GM19035 (cell line): ENCODE measurements at regions not wholly inside any gene's neighbourhood (a gene's known extent, or its start where the extent isn't known, plus 50 kb on each side); places are given as distances from the start of the nearest gene placed in this dataset.

Experiments used
- ATAC-seq: cut with Tn5 transposase; IDR thresholded peaks from one replicate; pipeline ENCODE4 v1.9.1; 2021; ENCODE audit not compliant: unreplicated experiment

GRCh38 chr13:61040181-61040580 is 375.5 kb downstream of the PCDH20 start:
- no peak for ATAC-seq

- ATAC-seq: no peak
Observed at GRCh38 chr13:61039302-61039701, 376.3 kb downstream of the PCDH20 start.

- ATAC-seq: no peak
Observed at GRCh38 chr13:61036715-61037114, 378.9 kb downstream of the PCDH20 start.

- ATAC-seq: no peak
Observed at GRCh38 chr13:61030445-61030844, 385.2 kb downstream of the PCDH20 start.

- ATAC-seq: no peak
Observed at GRCh38 chr13:61029064-61029463, 386.6 kb downstream of the PCDH20 start.

GRCh38 chr13:61024046-61024445 is 391.6 kb downstream of the PCDH20 start:
- ATAC-seq: no peak

- no peak for ATAC-seq
Observed at GRCh38 chr13:61021838-61022237, 393.8 kb downstream of the PCDH20 start.

- ATAC-seq: no peak
Observed at GRCh38 chr13:61013796-61014195, 401.9 kb downstream of the PCDH20 start.

- no peak for ATAC-seq
Observed at GRCh38 chr13:61010358-61010757, 405.3 kb downstream of the PCDH20 start.

- no peak for ATAC-seq
Observed at GRCh38 chr13:61002686-61003085, 413.0 kb downstream of the PCDH20 start.

GRCh38 chr13:60990032-60990733 is 425.5 kb downstream of the PCDH20 start:
- no peak for ATAC-seq

- ATAC-seq: no peak
Observed at GRCh38 chr13:60986301-60986700, 429.3 kb downstream of the PCDH20 start.

- no peak for ATAC-seq
Observed at GRCh38 chr13:60981407-60981806, 434.2 kb downstream of the PCDH20 start.

GRCh38 chr13:60976367-60976766 is 439.3 kb downstream of the PCDH20 start:
- no peak for ATAC-seq

- no peak for ATAC-seq
Observed at GRCh38 chr13:60974296-60974695, 441.4 kb downstream of the PCDH20 start.

- ATAC-seq: no peak
Observed at GRCh38 chr13:60973529-60973928, 442.1 kb downstream of the PCDH20 start.

GRCh38 chr13:60970736-60971135 is 444.9 kb downstream of the PCDH20 start:
- no peak for ATAC-seq

- no peak for ATAC-seq
Observed at GRCh38 chr13:60969656-60970055, 446.0 kb downstream of the PCDH20 start.

- no peak for ATAC-seq
Observed at GRCh38 chr13:60959427-60959826, 456.2 kb downstream of the PCDH20 start.

GRCh38 chr13:60957816-60958215 is 457.8 kb downstream of the PCDH20 start:
- no peak for ATAC-seq

- no peak for ATAC-seq
Observed at GRCh38 chr13:60945396-60945795, 470.3 kb downstream of the PCDH20 start.

GRCh38 chr13:60944863-60945262 is 470.8 kb downstream of the PCDH20 start:
- no peak for ATAC-seq

GRCh38 chr13:60944016-60944415 is 471.6 kb downstream of the PCDH20 start:
- ATAC-seq: no peak
